ENCODE measurements at regions not wholly inside any gene's neighbourhood (a gene's known extent, or its start where the extent isn't known, plus 50 kb on each side); places are given as distances from the start of the nearest gene placed in this dataset.

DNA sequence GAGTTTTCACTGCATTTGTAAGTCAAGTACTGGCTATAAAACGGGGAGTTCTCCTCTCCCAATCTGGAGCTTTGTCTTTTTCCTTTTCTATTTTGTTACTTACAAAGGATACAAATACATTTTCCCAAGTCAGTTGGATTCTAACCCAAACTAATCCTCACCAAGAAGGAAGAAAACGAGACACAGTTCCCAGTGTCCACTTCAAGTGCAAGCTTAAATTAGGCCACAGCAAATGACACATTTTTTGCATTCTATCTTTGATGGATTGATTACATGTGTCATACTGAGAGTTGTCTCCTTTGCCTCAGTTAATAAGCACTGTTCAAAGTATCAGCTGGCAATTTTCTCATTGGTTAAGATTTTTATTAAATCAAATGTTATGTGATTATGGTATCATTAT lies 296.7 kb upstream of the ANO5 start:
- Histone ChIP-seq H3K27me3 (ENCODE audit: control insufficient read depth in 2 of 2, insufficient read depth in 2 of 2, low read length in 2 of 2) (no peaks in the 10 kb centered on the region), H3K4me2 (ENCODE audit: insufficient read depth, low read length) (no peak overlapping the region), H3K4me1 (ENCODE audit: control insufficient read depth, extremely low read depth, insufficient read depth, low read length) (no peaks in the 10 kb centered on the region), H3K4me3 (replicated peaks in 1 of 3; ENCODE audit: insufficient read depth in 1 of 3, low read depth in 1 of 3, low read length in 3 of 3) (no peak overlapping the region), H3K36me3 (ENCODE audit: control insufficient read depth in 2 of 2, extremely low read depth in 1 of 2, insufficient read depth in 2 of 2, low read length in 2 of 2) (no peaks in the 10 kb centered on the region), H3K9me3 (replicated peaks; ENCODE audit: control insufficient read depth, insufficient read depth, low read length) (no peaks in the 10 kb centered on the region), H3K9ac (replicated peaks; ENCODE audit: extremely low read depth, insufficient read depth, low read length) (no peak overlapping the region), H3K27ac (ENCODE audit: insufficient read depth, low read depth, low read length) (no peak overlapping the region), H2AFZ (ENCODE audit: low read depth, low read length) (no peak overlapping the region), H3K79me2 (ENCODE audit: control insufficient read depth, insufficient read depth, low read length) (no peaks in the 10 kb centered on the region), H4K20me1 (replicated peaks; ENCODE audit: control insufficient read depth, extremely low read depth, insufficient read depth, low read length) (no peaks in the 10 kb centered on the region), H3K9me1 (replicated peaks; ENCODE audit: control insufficient read depth, extremely low read depth, insufficient read depth, low read length) (no peaks in the 10 kb centered on the region)
- DNase-seq (ENCODE audit: low read depth, low spot score) = no peak
- TF ChIP-seq MYC (IDR thresholded peaks at IDR 0.05; ENCODE audit: low read depth, low read length) = no peak
- no peak for TF ChIP-seq POLR2AphosphoS5 (IDR thresholded peaks at IDR 0.05; ENCODE audit: insufficient read depth, low read depth, low read length)
- no peak for TF ChIP-seq FOS (IDR thresholded peaks at IDR 0.05; ENCODE audit: borderline replicate concordance, insufficient read depth, low read length)
- TF ChIP-seq EZH2 (IDR thresholded peaks at IDR 0.05; ENCODE audit: borderline replicate concordance, low read depth, low read length, severe bottlenecking) = no peak
- TF ChIP-seq JUN (IDR thresholded peaks at IDR 0.05; ENCODE audit: borderline replicate concordance, insufficient read depth, insufficient read length, low read depth) = no peak
- TF ChIP-seq GATA2 (IDR thresholded peaks at IDR 0.05; ENCODE audit: insufficient read depth, insufficient read length, low read depth, low read length) = no peak
- TF ChIP-seq CTCF (IDR thresholded peaks at IDR 0.05; ENCODE audit: extremely low read depth in 1 of 2, insufficient read depth in 1 of 2, low read depth in 1 of 2, low read length in 2 of 2) = no peak
- TF ChIP-seq MAX (IDR thresholded peaks at IDR 0.05; ENCODE audit: insufficient read depth, insufficient read length) = no peak
- no peak for TF ChIP-seq POLR2A (IDR thresholded peaks at IDR 0.05; ENCODE audit: low read depth, low read length)
- ChIA-PET CTCF (no interaction called here), POLR2A (no interaction called here)
- no TSS peak for BruUV-seq (replicated peaks)
- no peak for FAIRE-seq
- intact Hi-C loops (cut with micrococcal nuclease) (no loop called here), dilution Hi-C loops (cut with MboI; ENCODE audit: extremely low pct_ligation_motif_present, low sequenced_read_pairs) (no loop called here)

All from endothelial cell of umbilical vein (primary cell).